HCEC 1CT (cell line): ENCODE measurements at regions not wholly inside any gene's neighbourhood (a gene's known extent, or its start where the extent isn't known, plus 50 kb on each side); places are given as distances from the start of the nearest gene placed in this dataset.
A peak's percentile ranks its signal among the peaks of the same experiment; 100 is the strongest.
"Not testable (repeated sequence)": the region's sequence is repeated elsewhere in the genome, so short reads cannot be mapped to it uniquely, and the experiment has no call there.

ENCODE experiments used
- DNase-seq: peaks from one replicate; pipeline ENCODE4 v3.0.0-alpha.2; 2017

DNA sequence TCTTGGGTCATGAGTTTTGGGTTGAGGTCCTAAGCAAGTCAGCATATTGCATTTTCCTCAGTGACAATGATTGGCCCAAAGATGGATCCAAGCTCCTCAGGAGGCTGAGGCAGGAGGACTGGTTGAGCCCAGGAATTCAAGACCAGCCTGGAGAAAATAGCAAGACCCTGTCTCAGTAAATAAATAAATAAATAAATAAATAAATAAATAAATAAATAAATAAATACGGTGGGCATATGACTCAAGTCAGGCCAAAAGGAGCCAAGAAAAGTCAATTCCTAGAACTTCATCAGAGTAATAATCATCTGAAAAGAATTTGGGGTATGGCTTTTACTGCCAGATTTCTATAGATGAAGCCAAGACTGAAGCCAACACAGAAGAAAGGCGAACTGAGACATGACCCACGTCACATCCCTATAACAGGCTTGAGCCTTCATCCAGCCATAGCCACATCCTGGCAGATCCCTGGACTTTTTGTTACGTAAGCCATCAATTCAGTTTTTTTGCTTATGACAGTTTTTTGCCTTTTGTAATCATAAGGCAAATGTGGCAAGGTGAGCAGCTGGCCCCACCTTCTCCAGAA, 88.5 kb upstream of the NFASC start:
- DNase-seq = peak; percentile 35

DNA sequence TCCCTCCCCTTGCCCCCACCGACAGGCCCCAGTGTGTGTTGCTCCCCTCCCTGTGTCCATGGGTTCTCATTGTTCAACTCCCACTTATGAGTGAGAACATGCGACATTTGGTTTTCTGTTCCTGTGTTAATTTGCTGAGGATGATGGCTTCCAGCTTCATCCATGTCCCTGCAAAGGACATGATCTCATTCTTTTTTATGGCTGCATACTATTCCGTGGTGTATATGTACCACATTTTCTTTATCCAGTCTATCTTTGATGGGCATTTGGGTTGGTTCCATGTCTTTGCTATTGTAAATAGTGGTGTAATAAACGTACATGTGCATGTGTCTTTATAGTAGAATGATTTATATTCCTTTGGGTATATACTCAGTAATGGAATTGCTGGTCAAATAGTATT, 85.6 kb upstream of the NFASC start:
- not testable (repeated sequence) for DNase-seq

DNA sequence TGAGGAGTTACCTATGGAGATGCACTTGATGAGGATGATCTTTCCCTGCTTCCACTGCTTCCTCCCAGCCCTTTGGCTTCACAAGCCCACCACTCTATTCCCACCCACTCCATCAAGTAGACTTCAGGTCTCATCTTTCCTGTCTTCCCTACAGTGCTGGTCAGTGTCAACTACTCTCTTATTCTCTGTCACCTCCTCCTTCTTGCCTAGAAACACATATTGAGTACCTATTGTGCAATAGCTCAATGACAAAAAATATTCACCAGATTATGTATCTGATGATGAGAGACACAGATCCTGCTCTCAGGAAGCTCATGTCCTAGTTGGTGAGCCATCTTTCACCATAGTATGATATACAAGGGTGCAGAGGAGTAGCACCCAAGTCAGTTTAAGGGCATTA, 82.2 kb upstream of the NFASC start:
- DNase-seq = no peak

DNA sequence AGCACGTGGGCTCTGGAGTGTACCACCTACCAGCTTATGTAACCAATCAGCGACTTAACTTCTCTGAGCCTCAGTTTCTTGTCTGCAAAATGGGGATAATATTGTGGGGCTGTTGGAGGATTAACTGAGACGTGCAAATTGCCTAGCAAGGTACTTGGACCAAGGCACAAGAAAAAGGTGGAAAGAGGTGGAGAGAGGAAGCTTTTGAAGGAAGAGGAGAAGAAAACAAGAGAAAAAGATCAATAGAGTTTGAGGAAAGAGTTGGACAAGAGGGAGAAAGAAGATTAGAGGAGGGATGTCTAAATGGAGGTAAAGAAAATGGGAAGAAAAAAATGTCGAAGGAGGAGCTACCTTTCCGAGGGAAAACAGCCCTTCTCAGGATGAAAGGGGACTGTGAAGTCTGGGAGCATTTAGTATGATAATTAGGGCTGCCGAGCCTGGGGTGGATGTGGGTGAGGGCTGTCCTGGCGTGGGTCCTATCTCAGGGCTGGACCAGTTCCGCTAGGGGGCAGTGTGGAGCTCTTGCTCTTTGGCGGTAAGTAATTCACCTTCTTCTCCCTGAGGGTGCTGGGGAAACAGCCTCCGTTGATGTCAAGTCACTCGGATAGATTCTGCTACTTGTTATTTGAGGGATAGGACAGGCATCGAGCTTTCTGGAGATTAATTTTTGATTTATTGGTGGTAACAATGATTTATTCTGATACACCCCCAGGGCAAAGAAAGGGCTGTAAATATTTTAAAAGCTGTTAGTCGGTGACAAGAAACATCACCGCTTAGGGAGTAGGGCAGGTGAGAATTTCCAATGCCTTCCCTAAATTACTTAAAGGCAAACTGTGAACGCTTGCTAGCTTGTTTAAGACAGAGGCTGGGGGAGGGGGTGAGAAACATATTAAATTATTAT, 79.0 kb upstream of the NFASC start:
- DNase-seq = peak; percentile 24

DNA sequence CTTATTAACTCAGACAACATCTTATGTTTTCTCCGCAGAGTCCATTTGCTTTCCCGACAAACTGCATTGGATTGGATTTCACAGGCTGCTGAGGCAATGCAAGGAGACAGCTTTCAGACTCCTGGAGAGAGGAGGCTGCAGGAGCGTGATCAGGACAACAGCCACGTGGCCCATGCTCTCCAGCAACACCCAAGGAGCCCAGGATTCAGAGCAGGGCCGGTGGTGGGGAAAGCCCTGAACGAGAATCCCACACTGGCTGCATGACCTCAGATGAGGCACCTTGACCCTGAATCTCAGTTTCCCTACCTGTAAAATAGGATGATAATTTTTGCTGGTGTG, 78.3 kb upstream of the NFASC start:
- DNase-seq = no peak

DNA sequence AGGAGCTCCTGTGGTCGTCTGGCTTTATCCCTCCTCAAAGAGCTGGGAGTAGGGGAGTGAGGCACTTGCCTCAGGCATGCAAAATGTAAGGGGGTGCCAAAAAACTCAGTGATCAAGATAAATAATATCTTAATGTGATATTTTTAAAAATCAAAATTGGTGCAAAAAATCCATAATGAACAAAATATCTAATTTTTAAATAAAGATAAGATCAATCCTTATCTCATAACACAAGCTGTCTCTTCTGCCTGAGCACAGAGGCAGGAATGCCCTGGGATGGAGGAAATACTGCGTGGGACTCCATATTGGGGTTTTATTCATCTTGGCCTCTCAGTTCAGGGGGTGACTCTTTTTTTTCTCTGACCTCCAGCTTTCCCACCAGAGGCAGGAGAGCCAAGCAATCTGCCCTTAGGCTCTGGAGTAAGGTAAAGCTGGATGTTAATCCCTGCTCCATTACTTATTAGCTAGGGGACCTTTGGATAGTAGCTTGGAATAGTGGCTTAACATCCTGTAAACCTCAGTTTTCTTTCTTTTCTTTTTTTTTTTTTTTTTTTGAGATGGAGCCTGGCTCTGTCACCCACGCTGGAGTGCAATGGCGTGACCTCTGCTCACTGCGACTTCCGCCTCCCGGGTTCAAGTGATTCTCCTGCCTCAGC, 77.3 kb upstream of the NFASC start:
- no peak for DNase-seq

DNA sequence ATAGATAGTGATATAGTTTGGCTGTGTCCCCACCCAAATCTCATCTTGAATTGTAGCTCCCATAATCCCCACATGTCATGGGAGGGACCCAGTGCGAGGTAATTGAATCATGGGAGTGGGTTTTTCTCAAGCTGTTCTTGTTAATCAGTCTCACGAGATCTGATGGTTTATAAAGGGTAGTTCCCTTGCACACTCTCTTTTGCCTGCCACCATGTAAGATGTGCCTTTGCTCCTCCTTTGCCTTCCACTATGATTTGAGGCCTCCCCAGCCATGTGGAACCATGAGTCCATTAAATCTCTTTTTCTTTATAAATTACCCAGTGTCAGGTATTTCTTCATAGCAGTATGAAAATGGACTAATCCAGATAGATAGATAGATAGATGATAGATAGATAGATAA, 73.8 kb upstream of the NFASC start:
- not testable (repeated sequence) for DNase-seq

DNA sequence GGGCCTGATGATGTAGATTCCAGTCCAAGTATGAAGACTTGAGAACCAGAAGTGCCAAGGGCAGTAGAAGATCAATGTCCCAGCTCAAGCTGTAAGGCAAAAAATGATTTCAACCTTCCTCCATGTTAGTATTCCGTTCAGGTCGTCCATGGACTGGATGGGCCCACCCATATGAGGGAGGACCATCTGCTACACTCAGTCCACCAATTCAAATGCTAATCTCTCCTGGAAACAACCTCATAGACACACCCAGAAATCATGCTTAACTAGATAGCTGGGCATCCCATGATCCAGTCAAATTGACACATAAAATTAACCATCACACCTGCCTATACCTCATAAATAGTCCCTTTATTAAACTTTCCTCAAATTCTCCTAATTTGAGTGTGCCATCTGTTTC, 73.3 kb upstream of the NFASC start:
- no peak for DNase-seq

DNA sequence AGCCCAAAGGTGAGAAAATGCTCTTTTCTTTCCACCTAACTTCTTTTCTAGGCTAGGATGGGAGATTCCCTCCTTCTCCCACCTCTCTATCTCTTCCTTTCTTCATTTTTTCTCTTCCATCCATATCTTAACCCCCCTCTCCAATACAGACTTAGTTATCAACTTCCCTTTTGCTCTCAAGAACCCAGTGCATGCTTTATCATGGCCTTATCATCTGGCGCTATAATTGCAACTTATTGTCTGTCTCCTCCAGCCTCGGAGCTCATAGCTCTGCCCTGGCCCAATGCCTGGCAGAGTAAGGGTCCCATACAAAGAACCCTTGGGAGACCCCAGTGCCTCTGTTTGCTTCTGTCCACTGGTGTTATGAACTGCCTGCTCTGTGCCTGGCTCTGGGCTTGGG, 71.0 kb upstream of the NFASC start:
- no peak for DNase-seq

DNA sequence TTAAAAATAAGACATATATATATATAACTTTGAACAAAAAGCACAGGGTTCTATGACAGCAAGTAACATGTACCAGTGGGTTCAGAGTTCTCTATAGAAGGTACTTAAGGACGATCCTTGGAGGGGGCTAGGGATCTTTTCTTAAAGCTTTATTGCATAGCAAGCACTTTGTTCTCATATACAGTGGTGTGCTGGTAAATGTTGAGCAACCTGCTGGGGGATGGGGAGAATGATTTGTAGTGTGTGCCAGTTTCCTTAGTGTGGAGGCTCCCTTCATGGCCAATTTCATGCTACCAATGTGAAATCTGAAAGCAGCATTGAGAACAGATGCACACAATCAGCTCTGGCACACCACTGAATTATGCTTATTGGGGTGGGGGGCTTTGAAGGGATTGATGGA, 69.5 kb upstream of the NFASC start:
- DNase-seq = no peak

DNA sequence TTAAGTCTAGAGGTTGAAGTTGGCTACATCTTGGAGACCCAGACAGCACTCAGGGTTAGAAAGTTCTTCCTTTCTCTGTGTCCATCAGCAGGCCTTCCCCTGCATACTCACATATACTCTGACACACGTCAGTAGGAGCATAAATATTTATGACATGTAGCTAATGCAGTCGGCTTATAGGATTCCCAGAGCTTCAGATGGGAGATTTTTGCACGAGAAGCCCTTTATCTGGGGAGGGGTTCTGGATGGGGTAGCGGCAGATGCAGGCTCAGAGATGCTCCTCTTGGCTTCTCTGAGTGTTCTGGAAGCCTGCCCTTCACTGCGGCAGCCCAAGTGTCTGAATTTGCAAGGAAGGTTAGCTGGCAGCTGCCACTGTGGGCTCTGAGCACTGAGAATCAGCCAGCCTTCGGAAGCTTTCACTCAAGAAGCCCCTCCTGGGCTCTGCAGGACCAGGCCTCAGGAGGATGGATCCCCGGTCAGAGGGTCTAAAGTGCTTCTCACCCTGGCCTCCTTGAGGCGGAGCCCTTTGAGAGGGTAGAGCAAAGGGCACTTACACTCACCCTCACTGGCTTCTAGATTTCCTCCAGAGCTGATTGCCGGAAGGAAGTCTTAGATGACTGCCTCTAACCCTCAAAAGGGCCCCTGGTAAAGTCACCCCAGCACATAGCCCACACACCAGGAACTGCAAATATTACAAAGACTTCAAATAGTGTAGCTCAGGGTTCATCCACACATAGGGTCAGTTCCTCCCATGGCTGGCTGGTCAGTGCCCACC, 68.1 kb upstream of the NFASC start:
- DNase-seq = no peak

DNA sequence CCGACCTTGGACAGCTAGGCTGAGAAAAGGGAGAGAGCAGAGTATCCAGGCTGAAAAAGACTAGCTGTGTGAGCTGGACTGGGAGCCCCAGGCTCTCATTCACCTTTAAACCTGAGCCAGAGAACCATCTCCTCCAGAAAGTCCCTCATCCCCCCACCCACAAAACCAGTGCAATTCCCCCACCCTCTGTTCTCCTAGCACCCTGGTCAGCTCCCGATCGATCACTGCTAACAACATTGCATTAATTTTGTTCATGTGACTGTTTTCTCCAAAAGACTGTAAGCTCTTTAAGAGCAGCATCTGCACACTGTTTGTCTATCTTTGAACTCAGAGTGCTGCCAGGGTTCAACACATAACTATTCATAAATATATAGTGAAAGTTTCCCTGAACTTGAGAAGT, 67.1 kb upstream of the NFASC start:
- no peak for DNase-seq

DNA sequence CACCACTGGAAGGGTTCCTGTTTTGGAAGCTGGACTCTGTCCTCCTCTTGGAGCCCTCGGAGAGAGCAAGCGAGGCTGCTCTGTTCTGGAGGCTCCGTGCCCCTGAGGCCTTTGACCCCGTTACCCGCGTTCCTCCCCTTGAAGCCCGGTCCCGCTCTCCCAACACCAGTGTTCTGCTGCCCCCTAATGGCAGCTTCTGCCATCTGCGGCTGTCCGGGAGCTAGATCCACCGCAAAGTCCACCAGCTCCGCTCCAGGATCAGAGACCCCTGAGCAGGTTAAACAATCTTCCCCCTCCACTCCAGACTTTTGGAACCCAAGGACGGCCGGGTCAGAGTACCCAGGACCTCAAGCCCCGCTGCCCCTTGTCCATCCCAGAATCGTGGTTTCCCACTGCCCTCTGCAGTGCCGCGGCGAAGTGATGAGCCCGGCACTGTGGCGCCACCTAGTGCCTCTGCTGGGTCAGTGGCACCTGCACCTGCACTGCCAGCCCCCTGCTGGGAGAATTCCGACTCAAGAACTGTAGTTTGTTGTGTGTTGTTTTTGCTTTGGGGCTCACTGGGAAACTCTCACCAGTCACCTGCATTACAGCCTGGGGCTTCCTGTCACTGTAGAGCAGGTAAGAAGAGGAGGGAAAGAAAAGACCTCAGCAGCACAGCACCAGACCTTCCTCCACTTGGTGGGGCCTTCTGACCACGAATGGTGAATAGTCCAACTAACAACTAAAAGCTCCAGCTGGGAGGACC, 63.5 kb upstream of the NFASC start:
- DNase-seq = peak; percentile 71

DNA sequence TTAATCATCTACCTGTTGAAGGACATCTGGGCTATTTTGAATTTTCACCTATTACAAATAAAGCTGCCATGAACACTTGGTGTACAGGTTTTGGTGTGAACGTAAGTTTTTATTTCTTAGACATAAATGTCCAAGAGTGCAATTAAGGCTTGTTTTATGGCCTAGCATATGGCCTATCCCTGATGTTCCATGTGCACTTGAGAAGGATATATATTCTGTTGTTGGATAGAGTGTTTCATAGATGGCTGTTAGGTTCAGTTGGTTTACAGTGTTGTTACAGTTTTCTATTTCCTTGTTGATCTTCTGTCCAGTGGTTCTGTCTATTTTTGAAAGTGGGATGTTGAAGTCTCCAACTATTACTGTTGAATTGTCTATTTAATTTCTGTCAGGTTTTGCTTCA, 61.2 kb upstream of the NFASC start:
- DNase-seq = no peak

DNA sequence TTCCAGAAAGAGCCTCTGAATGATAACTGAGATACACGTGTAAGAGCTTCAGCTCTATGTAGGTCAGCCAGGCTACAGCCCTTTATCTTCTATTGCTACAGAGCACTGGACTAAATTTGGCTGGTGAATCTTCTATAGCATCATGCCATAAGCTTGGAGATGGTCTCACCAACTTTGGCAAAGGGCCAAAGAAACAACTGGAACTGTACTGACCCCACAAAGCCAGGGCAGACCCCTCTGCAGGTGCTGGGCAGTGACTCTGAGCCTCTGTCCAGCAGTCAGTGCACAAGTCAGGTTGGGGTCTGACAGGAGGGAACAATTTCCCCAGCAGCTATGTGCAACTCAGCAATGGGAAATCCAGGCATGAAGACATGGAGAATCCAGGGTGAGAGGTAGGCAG, 57.8 kb upstream of the NFASC start:
- no peak for DNase-seq

DNA sequence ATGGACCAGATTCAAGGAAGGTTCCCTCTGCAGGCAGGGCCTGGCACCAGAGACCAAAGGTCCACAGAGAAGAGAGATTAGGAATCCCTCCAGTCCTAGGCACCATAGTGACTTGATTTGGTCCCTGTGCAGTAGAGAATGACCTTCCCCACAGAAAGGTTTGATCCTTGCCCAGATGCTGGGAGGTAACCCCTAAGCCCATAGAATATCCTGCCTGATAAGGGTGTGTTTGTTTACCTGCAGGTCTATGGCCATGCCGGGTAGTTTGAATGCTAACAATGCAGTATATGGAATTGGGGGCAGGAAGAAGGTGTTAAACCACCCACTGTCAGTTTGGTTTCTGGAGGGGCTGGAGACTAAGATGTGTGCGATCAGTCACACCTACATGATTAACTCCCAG, 57.1 kb upstream of the NFASC start:
- no peak for DNase-seq

DNA sequence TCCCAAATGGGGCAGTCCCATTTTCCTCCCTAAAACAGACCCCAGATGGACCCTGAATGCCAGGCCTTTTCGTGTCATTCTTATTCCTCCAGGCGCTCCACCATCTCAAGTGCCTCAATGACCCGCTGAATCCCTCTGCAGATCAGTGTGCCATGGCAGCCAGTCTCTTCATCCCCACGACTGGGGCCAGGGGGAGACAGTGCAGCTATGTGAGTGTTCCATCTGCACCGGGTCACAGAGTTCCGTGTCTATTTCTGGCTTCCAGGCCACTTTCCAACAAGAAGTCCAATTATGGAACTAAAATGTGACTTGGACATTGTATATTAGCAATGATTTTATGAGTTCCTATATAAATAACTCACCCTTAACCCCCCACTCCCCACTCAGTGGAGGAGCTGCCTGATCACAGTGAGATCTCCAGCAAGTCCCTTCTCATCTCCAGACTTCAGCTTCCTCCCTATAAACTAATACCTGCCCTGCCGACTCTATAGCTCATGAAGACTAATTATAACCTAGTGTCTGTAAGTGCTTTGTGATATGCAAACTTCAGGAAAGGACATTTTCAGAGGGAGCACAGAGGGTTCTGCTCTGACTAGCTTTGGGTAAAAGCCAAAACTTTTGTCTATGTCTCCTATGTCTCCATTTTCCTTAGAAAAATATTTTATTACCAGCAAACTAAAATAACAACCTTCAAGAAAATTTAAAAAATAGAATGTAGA, 56.3 kb upstream of the NFASC start:
- DNase-seq = no peak

DNA sequence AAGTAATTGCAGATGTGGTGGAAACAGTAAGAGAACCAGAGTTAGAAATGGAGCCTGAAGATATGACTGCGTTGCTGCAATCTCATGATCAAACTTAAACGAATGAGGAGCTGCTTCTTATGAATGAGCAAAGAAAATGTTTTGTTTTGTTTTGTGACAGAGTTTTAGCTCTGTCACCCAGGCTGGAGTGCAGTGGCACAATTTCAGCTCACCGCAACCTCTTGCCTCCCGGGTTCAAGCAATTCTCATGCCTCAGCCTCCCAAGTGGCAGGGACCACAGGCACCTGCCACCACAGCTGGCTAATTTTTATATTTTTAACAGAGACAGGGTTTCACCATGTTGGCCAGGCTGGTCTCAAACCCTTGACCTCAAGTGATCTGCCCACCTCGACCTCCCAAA, 53.3 kb upstream of the NFASC start:
- no peak for DNase-seq

DNA sequence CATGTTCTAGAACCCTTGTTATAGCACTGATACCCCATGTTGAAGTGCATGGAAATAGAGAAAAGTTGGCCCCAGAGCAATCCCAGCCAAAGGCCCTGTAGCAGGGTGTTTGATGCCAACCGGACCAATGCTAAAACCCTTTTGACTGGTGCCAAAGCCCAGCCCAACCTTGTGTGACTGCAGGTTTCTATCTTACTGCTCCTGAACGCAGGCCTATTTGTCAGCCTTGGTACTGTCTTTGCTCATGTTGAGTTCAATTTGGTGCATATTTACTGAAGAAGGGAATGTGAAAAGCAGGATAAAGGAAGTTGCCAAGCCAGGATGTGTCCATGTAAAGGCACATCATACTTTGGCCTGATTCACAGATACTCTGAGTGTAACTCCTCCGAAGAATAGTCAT, 51.7 kb upstream of the NFASC start:
- DNase-seq = no peak

DNA sequence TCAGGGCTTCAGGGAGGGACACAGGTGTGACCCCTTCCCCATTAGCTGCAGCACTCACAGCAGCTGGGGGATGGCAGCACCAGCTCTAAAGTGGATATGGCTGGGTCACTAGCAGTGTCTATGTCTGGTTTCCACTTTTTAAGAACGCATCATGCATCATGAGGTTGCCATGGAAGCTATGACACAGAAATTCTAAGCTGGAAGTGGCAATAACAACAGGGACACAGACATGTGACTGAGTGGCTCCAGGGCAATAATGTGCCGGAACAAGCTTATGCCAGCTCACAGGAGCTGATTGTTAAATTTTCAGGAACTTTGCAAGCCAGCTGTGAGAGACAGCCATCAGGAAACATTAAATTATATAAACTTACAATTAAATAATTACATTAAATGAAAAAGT, 51.2 kb upstream of the NFASC start:
- no peak for DNase-seq
